NCI-H460 (cell line): ENCODE measurements at regions not wholly inside any gene's neighbourhood (a gene's known extent, or its start where the extent isn't known, plus 50 kb on each side); places are given as distances from the start of the nearest gene placed in this dataset.
A peak's percentile ranks its signal among the peaks of the same experiment; 100 is the strongest.
"Not testable (repeated sequence)": the region's sequence is repeated elsewhere in the genome, so short reads cannot be mapped to it uniquely, and the experiment has no call there.

Experiments used
- DNase-seq: peaks from one replicate; pipeline ENCODE4 v3.0.0-alpha.2; 2016; ENCODE audit warnings: low read depth; ENCODE audit errors: extremely low read depth

GRCh38 chr4:138113819-138114400, 128.2 kb downstream of the SLC7A11 start:
- no peak for DNase-seq

- not testable (repeated sequence) for DNase-seq
These were observed 129.3 kb downstream of the SLC7A11 start for GRCh38 chr4:138112890-138113289.

DNA sequence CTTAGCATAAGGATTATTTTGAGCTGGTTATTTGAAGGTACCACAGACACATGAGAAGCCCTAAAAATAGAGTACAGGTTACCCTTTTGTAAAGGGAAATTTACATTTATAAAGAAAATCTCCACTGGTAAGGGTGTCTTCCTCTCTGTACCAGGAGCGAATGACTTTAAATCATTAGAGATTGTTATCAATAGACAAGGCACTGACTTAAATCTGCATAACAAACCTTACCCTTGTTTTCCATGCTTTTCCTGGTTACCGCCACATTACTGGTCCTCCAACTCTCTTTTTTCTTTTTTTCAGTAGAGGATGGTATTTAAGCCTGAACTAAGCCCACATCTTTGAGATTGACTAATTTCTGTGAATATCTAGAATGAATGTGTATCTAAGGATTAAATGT, 129.8 kb downstream of the SLC7A11 start:
- DNase-seq, result no peak

- DNase-seq, result no peak
These were observed 130.6 kb downstream of the SLC7A11 start for GRCh38 chr4:138111462-138112000.

GRCh38 chr4:138110815-138111214, 131.3 kb downstream of the SLC7A11 start:
- DNase-seq, result no peak

GRCh38 chr4:138107023-138107422, 135.1 kb downstream of the SLC7A11 start:
- no peak for DNase-seq

GRCh38 chr4:138105331-138105730, 136.8 kb downstream of the SLC7A11 start:
- DNase-seq, result no peak

DNA sequence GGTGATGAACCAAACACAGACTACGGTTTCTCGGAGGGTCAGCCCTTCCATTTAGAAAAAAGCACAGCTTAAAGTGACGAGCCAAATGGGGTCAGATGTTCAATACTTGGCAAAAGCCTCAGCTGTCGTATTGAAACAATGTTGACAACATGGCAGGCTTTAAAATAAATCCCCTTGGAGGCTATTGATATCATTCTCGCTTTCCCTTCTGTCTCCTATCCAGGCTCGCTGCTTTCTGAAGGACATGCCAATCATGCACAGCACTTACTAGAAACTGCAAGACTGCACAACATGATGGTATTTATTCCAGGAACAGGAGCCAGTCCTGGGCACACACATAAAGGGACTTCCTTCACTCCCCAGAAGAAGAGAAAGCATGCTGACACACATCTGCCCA, 137.9 kb downstream of the SLC7A11 start:
- no peak for DNase-seq

DNA sequence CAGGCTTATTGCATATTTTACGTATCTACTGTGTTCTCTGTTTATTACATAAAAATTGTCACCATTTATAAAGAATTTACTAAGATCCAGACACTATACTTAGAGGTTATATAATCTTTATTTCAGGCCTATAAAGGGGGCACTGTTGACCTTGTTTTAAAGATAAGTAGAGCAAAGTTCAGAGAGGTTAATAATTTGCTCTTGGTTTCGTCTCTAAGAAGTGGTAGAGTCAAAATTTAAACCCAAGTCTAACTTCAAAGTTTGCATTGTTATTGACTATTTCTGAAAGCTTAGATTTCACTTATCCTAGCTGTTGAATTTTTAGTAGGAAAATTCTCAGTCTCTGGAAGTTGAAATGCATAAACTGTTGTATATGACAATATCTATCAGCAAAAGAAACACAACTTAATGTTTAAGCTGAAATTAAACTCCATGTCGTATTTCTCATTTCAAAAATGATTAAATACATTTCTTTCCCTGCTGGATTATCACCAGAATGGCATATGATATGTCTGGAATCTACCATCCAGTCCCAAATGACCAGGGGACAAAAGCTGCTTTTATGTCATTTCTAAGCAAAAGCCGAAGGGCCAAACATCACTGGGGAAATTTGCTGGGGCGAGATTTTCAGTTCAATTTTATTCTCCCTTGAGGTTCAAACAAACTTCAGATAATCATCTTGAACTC, 138.4 kb downstream of the SLC7A11 start:
- no peak for DNase-seq

- no peak for DNase-seq
These were observed 142.8 kb downstream of the SLC7A11 start for GRCh38 chr4:138099385-138099784.

- no peak for DNase-seq
These were observed 144.1 kb downstream of the SLC7A11 start for GRCh38 chr4:138097912-138098600.

- no peak for DNase-seq
These were observed 145.6 kb downstream of the SLC7A11 start for GRCh38 chr4:138096384-138097062.

DNA sequence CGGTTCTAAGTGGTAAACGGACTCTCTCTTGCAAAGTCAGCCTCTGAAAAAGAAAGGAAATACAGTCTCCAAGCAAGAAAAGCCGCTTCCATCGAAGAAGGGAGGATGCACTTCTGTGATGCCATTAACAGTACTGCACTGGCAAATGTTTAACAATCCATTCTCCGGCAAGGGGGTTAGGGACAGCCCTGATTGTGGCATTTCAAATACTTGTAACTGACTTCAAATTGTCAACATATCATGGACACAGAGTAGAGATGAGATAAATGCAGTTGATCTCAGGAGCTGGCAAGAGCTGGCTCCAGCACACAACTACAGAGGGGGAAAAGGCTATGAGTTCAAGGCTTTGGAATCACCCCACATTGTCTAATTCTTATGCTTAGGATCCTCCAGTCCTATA, 146.8 kb downstream of the SLC7A11 start:
- DNase-seq, result no peak

GRCh38 chr4:138092060-138092459, 150.1 kb downstream of the SLC7A11 start:
- no peak for DNase-seq

DNA sequence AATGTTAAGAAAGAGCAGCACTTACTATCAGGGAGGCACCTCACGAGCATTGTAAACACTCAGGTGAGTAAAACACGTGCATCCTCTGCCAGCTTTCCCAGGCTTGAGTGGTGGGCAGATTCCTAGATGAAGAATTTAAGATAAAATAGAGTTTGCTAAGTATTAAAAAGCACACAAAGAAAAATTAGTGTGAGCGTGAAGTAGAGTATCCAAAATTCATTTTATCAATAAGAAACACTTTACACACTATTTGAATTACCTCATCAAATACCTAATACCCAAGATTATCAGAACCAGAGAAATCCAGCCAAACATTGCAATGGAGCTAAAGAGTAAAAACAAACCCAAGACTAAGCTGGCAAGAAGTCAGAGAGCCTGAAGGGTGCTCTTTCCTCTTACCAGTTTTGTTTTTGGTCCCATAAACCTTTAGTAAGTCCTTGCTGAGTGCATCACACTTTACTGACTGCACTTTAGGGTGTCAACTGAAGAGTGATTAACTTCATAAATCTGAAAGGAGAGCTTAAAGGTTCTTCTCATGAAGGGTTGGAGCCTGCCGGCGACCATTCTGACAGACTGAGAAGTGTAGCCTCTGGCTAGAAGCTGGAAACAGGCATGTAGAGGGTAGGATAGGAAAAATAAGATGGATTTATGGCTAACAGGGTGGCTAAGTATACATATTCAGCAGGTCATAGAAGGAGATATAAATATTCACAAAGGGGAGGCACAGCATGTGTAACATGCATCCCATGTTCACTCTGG, 151.1 kb downstream of the SLC7A11 start:
- no peak for DNase-seq

- peak; percentile 80 for DNase-seq
These were observed 151.8 kb downstream of the SLC7A11 start for GRCh38 chr4:138090150-138090917.

DNA sequence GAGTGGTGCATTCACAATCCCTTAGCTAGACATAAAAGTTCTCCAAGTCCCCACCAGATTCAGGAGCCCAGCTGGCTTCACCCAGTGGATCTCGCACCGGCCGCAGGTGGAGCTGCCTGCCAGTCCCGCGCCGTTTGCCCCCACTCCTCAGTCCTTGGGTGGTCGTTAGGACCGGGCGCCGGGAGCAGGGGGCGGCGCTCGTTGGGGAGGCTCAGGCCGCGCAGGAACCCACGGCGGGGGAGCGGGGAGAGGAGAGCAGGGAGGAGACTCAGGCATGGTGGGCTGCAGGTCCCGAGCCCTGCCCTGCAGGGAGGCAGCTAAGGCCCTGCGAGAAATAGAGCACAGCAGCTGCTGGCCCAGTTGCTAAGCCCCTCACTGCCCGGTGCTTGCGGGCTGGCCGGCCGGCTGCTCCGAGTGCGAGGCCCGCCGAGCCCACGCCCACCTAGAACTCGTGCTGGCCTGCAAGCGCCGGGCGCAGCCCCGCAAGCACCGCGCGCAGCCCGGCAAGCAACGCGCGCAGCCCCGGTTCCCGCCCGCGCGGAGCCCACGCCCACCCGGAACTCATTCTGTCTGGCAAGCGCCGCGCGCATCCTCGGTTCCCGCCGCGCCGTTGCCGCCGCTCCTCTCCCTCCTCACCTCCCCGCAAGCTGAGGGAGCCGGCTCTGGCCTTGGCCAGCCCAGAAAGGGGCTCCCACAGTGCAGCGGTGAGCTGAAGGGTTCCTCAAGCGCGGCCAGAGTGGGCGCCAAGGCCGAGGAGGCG, 153.5 kb downstream of the SLC7A11 start:
- no peak for DNase-seq

DNA sequence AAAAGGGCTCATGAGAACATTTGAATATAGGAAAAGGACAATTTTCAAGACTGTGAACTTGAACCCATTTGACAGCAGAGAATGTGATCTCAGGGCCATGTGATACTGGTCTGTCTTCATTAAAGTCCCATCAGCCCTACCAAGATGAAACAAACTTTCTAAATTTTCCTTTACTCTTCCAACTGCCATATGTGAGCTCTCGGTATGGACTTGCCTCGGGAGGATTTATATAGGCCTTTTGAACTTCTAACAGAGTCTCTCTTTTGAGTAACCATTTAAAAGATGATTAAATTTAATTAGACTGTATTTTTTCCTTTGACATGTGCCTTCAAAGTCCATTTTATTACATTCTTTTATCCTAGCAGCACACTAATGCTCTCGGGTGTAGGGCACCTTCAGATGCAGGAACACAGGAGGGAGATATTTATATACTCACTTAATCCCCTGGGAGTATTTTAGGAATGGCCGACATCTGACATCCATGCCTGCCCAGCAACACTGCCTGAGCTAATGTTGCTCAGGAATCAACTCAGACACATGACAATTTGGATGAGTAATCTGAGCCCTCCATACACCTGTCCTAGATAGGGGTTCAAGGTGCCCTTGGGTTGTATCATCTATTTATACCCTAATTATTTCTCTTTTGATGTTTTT, 155.0 kb downstream of the SLC7A11 start:
- DNase-seq, result no peak
